Brain microvascular endothelial cell (primary cell): ENCODE measurements at regions not wholly inside any gene's neighbourhood (a gene's known extent, or its start where the extent isn't known, plus 50 kb on each side); places are given as distances from the start of the nearest gene placed in this dataset.

Experiments
- DNase-seq: peaks from one replicate; pipeline ENCODE4 v3.0.0-alpha.2; 2020
- H3K27ac ChIP-seq: fragments of 250-450 bp; sonication (Bioruptor Pico); 2 replicates; pipeline ENCODE4 v1.5.1; 2020; ENCODE audit warnings: mild to moderate bottlenecking, moderate library complexity
- H3K27me3 ChIP-seq: fragments of 250-450 bp; sonication (Bioruptor Pico); replicated peaks from 2 replicates; pipeline ENCODE4 v1.5.1; 2020; ENCODE audit warnings: mild to moderate bottlenecking
- H3K36me3 ChIP-seq: fragments of 250-450 bp; sonication (Bioruptor Pico); replicated peaks from 2 replicates; pipeline ENCODE4 v1.5.1; 2020; ENCODE audit warnings: mild to moderate bottlenecking
- H3K4me3 ChIP-seq: 2 replicates; pipeline ENCODE4 v1.5.1; 2011; ENCODE audit warnings: low read depth, mild to moderate bottlenecking, control low read depth, low read length, moderate library complexity
- in situ Hi-C: cut with HindIII; loops from 2 replicates; pipeline ENCODE4 v1.10.0; 2017; ENCODE audit warnings: low sequenced_read_pairs, low pct_ligation_motif_present
- TF ChIP-seq, protein P1 (sequence below): IDR thresholded peaks from 2 replicates; pipeline ENCODE4 v1.5.1; 2011; ENCODE audit warnings: low read depth, mild to moderate bottlenecking, moderate library complexity, low read length, control low read depth, inconsistent platforms; ENCODE audit errors: missing control alignments

DNA sequence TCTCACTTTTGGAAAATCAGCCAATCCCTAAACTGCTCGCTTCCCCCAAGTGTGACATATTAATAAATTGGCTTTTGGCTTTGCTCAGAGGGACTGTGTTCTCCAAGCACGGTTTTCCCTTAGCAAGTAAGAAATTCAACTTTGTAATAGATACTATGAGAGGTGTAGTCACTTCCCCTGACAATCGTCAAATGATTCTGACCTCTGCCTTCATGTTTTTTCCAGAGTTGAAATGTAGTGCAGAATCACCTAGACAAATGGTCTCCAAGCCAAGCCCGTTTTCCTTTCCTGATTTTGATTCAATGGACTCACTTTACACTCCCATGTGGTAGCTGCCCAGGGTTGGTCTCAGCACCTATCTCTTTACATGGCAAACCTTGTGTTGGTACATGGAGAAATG is 99.1 kb downstream of the ARL4A start:
- Histone ChIP-seq H3K27me3 (no peaks in the 10 kb centered on the region), H3K27ac (no peak overlapping the region), H3K4me3 (no peak overlapping the region), H3K36me3 (no peaks in the 10 kb centered on the region)
- TF ChIP-seq, protein P1, sequence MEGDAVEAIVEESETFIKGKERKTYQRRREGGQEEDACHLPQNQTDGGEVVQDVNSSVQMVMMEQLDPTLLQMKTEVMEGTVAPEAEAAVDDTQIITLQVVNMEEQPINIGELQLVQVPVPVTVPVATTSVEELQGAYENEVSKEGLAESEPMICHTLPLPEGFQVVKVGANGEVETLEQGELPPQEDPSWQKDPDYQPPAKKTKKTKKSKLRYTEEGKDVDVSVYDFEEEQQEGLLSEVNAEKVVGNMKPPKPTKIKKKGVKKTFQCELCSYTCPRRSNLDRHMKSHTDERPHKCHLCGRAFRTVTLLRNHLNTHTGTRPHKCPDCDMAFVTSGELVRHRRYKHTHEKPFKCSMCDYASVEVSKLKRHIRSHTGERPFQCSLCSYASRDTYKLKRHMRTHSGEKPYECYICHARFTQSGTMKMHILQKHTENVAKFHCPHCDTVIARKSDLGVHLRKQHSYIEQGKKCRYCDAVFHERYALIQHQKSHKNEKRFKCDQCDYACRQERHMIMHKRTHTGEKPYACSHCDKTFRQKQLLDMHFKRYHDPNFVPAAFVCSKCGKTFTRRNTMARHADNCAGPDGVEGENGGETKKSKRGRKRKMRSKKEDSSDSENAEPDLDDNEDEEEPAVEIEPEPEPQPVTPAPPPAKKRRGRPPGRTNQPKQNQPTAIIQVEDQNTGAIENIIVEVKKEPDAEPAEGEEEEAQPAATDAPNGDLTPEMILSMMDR = no peak
- in situ Hi-C loops = no loop called here
- no peak for DNase-seq

DNA sequence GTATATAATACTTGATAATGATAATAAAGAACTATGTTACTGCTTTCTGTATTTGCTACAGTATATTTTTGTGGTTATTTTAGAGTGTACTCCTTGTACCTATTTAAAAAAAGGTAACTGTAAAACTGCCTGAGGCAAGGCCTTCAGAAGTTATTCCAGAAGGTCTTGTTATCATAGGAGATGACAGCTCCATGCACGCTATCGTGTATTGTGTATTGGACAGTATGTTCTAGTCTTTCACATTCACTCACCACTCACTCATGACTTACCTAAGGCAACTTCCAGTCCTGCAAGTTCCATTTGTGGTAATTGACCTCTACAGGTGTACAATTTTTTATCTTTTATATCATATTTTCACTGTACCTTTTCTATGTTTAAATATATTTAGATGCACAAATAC is 100.7 kb downstream of the ARL4A start:
- no peak overlapping the region for H3K27ac ChIP-seq
- no peak overlapping the region for H3K4me3 ChIP-seq
- TF ChIP-seq, protein P1 = no peak
- in situ Hi-C loops = no loop called here
- no peaks in the 10 kb centered on the region for H3K27me3 ChIP-seq
- no peaks in the 10 kb centered on the region for H3K36me3 ChIP-seq
- DNase-seq = no peak

DNA sequence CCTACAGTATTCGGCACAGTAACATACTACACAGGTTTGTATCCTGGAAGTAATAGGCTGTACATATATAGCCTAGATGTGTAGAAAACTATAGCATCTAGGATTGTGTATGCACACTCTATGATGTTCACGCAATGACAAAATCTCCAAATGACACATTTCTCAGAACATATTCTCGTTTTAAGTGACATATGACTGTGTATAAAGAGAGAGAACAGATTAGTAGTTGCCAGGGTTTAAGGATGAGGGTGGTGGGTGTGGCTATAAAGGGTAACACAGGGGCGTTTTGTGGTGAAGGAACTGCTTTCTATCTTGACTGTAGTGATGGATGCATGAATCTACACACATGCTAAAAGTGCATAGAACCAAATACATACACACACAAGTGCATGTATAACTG is 101.2 kb downstream of the ARL4A start:
- TF ChIP-seq, protein P1 = no peak
- DNase-seq = no peak
- in situ Hi-C loops = no loop called here
- Histone ChIP-seq H3K4me3 (no peak overlapping the region), H3K27me3 (no peaks in the 10 kb centered on the region), H3K27ac (no peak overlapping the region), H3K36me3 (no peaks in the 10 kb centered on the region)

DNA sequence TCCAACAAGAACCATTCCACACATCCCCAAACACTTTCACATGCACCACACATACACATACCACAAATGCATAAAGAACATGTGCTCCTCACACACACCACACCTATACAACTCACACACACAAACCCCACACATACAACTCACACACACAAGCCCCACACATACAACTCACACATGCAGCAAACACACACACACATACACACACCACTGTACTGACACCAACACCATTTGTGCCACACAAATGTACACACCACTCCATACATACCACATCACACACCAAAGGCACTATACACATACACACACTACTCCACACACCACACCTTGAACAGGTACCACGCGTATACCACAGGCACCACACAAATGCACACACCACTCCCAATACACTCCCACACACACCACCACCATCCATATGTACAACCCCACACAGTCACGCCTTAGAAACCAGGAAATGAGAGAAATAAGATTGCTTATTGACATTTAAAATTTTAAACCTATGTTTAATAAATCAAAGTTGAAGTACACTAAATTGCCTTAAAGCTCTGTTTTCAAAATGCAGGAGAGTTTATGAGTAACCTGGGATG is 107.4 kb downstream of the ARL4A start:
- in situ Hi-C loops = no loop called here
- DNase-seq = no peak
- Histone ChIP-seq H3K36me3 (no peaks in the 10 kb centered on the region), H3K27ac (no peak overlapping the region), H3K27me3 (no peaks in the 10 kb centered on the region), H3K4me3 (no peak overlapping the region)
- TF ChIP-seq, protein P1 = no peak

DNA sequence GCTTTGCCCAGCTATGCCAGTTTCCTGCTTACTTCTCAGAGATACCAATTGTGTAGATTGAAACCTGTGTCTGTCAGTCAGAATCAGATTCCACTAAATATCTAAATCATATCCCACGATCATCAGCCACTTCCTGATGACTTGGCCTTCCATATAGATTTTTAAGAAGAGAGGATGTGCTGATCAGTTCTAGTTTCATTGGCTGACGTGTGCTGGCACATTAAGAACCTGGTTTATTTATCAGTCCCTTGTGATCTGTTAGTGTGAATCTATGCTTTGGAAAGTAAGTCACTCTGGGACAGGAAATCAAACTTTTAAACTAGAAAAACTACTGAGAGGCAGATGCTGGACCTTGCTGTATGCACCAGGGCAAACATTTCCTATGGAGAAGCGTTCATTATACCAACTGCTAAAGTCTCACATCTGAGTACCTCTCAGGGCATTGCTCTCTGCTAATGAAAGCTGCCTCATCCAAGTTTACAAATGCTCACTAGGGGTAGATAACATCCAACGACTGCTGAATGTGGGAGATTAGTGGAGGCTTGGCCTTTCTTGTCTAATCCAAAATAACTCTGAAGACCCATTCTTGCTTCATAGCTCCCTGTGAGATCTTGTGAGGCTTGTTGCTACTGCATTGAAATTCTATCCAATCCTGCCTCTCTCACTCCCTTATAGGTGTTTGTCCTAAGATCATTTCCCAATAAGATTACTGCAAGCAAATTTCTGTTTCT is 109.1 kb downstream of the ARL4A start:
- H3K27me3 ChIP-seq = no peaks in the 10 kb centered on the region
- in situ Hi-C loops = no loop called here
- no peak overlapping the region for H3K4me3 ChIP-seq
- no peak overlapping the region for H3K27ac ChIP-seq
- TF ChIP-seq, protein P1 = no peak
- DNase-seq = no peak
- no peaks in the 10 kb centered on the region for H3K36me3 ChIP-seq
